ENCODE measurements at regions not wholly inside any gene's neighbourhood (a gene's known extent, or its start where the extent isn't known, plus 50 kb on each side); places are given as distances from the start of the nearest gene placed in this dataset.

DNA sequence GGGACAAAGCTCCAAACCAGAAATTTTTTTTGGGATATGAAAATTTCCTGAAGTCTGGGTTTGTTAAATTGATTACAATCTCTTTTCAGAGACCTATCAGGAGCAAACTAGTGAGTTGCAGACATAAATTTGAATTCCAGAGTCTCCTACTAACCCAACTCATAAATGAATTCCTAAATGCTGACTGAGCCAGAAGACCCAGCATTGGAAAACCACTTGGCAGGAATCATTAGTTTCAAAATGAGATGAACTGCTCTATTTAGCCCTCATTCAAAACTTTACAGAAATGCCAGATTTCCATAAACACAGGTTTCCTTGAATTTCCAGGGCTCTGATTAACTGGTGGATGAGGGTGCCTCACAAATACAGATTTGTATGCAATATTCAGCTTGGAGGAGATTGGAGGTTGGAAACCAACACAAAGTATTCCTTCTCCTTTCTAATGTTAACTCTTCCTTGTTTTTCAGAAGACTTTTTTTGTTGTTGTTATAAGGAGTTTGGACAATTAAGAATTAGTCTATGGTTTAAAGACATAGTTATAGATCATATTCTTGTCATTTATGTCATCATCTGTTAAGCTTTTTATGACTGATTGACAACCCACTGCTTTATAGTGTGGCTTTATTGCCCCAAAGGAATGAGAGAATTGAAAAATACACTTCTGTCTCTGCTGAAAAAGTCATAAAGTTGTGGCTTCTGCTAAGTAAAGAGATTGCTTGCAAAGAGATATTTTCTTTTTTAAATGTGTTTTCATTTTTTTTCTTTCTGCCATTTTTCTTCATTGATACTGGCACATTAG lies 222.8 kb downstream of the HLX start:
- Histone ChIP-seq H3K9me3 (ENCODE audit: low read length) (no peaks in the 10 kb centered on the region), H3K27me3 (ENCODE audit: insufficient read depth, low read length, poor library complexity, severe bottlenecking) (no peaks in the 10 kb centered on the region), H3K4me3 (ENCODE audit: low read length) (no peak overlapping the region), H3K4me1 (ENCODE audit: insufficient read depth, low read length) (no peaks in the 10 kb centered on the region), H3K36me3 (ENCODE audit: insufficient read depth, low read length) (no peaks in the 10 kb centered on the region), H3K27ac (ENCODE audit: low read depth, low read length) (no peak overlapping the region)
- no peak overlapping the region for H3K4me3 Mint-ChIP-seq
- no peaks in the 10 kb centered on the region for H3K36me3 Mint-ChIP-seq
- peaks cover 0 to 3% of the 10 kb centered on the region in 2 donors for H3K27me3 Mint-ChIP-seq
- no peak for DNase-seq
- CTCF ChIA-PET: no interaction called here
- H3K9me3 Mint-ChIP-seq: peaks cover 2 to 10% (median 4%) of the 10 kb centered on the region in 5 donors
- no peaks in the 10 kb centered on the region for H3K4me1 Mint-ChIP-seq
- POLR2A ChIA-PET: no interaction called here
- H3K27ac Mint-ChIP-seq: no peak overlapping the region

DNA sequence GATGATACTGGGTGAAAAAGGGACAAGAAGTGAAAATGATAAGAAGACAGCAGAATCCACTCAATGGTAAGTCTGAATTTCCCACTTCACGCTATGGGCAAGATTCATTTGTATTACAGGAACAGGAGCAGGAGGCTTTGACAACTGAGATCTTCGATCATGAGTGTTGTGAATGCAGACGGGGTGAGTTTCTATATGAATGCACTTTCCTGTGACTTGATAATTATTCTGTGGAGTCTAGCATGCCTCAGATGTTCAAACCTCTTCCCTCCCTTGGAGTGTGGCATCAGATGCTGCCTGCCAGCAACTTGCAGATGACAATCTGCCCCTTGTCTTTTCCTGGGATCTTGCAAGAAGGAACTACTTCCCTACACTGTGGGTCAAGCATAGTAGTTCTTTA lies 225.4 kb downstream of the HLX start:
- H3K27ac Mint-ChIP-seq: no peak overlapping the region
- Histone ChIP-seq H3K27me3 (ENCODE audit: insufficient read depth, low read length, poor library complexity, severe bottlenecking) (no peaks in the 10 kb centered on the region), H3K27ac (ENCODE audit: low read depth, low read length) (no peak overlapping the region), H3K4me1 (ENCODE audit: insufficient read depth, low read length) (no peaks in the 10 kb centered on the region), H3K4me3 (ENCODE audit: low read length) (no peak overlapping the region), H3K9me3 (ENCODE audit: low read length) (no peaks in the 10 kb centered on the region), H3K36me3 (ENCODE audit: insufficient read depth, low read length) (no peaks in the 10 kb centered on the region)
- ChIA-PET CTCF (no interaction called here), POLR2A (no interaction called here)
- H3K36me3 Mint-ChIP-seq: no peaks in the 10 kb centered on the region
- H3K9me3 Mint-ChIP-seq: peaks cover 0 to 7% (median 2%) of the 10 kb centered on the region in 5 donors
- no peak for DNase-seq
- H3K27me3 Mint-ChIP-seq: peaks cover 0 to 2% of the 10 kb centered on the region in 2 donors
- no peaks in the 10 kb centered on the region for H3K4me1 Mint-ChIP-seq
- H3K4me3 Mint-ChIP-seq: no peak overlapping the region

DNA sequence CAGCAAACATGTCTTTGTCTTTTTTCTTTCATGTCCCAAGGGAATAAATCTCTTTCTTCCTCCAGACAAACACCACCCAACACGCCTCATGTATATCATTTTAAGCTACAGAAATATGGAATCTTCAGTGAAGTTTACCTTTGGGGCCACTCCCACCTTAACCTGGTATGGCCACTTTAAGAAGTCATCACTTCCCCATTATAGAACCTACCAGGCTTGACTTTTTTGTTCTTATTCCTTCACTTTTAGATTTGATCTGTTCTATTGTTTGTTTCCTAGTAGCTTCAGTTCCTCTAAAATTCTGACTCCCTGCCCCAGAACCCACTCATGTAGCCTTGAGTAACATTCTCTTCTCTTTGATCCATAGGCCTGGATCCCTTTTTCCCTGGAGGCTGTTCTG lies 226.3 kb downstream of the HLX start:
- Histone ChIP-seq H3K9me3 (ENCODE audit: low read length) (no peaks in the 10 kb centered on the region), H3K36me3 (ENCODE audit: insufficient read depth, low read length) (no peaks in the 10 kb centered on the region), H3K4me1 (ENCODE audit: insufficient read depth, low read length) (no peaks in the 10 kb centered on the region), H3K4me3 (ENCODE audit: low read length) (no peak overlapping the region), H3K27ac (ENCODE audit: low read depth, low read length) (no peak overlapping the region), H3K27me3 (ENCODE audit: insufficient read depth, low read length, poor library complexity, severe bottlenecking) (no peaks in the 10 kb centered on the region)
- POLR2A ChIA-PET: no interaction called here
- no peak for DNase-seq
- H3K9me3 Mint-ChIP-seq: peaks cover 0 to 7% (median 2%) of the 10 kb centered on the region in 5 donors
- no peaks in the 10 kb centered on the region for H3K36me3 Mint-ChIP-seq
- no peaks in the 10 kb centered on the region for H3K4me1 Mint-ChIP-seq
- peaks cover 0 to 2% of the 10 kb centered on the region in 2 donors for H3K27me3 Mint-ChIP-seq
- CTCF ChIA-PET: no interaction called here
- no peak overlapping the region for H3K4me3 Mint-ChIP-seq
- no peak overlapping the region for H3K27ac Mint-ChIP-seq

DNA sequence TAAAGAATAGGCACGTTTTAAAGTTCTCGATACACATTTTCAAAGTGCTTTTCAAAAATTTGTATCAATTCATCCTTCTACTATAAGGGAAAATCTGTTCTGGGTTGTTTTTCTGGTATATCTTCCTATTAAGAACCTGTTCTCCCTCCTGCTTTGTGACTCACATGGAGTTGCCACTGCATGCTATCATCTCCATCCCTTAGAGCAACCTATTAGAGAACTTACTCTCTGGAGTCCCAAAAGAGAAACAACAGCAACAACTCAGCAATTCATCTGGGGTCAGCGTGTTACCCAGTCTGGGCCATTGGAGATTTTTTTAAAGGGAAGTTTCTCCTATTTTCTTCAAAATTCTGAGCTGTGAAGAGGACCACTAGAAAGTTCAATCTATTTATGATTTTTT lies 227.4 kb downstream of the HLX start:
- ChIA-PET CTCF (no interaction called here), POLR2A (no interaction called here)
- H3K27ac ChIP-seq (ENCODE audit: low read depth, low read length): no peak overlapping the region
- H3K27me3 ChIP-seq (ENCODE audit: insufficient read depth, low read length, poor library complexity, severe bottlenecking): no peaks in the 10 kb centered on the region
- no peaks in the 10 kb centered on the region for H3K36me3 ChIP-seq (ENCODE audit: insufficient read depth, low read length)
- H3K4me3 Mint-ChIP-seq: no peak overlapping the region
- H3K36me3 Mint-ChIP-seq: no peaks in the 10 kb centered on the region
- no peak overlapping the region for H3K4me3 ChIP-seq (ENCODE audit: low read length)
- H3K27ac Mint-ChIP-seq: no peak overlapping the region
- peaks cover 0 to 9% (median 2%) of the 10 kb centered on the region in 5 donors for H3K9me3 Mint-ChIP-seq
- H3K27me3 Mint-ChIP-seq: no peaks in the 10 kb centered on the region
- H3K9me3 ChIP-seq (ENCODE audit: low read length): no peaks in the 10 kb centered on the region
- DNase-seq: no peak
- H3K4me1 ChIP-seq (ENCODE audit: insufficient read depth, low read length): no peaks in the 10 kb centered on the region
- no peaks in the 10 kb centered on the region for H3K4me1 Mint-ChIP-seq

DNA sequence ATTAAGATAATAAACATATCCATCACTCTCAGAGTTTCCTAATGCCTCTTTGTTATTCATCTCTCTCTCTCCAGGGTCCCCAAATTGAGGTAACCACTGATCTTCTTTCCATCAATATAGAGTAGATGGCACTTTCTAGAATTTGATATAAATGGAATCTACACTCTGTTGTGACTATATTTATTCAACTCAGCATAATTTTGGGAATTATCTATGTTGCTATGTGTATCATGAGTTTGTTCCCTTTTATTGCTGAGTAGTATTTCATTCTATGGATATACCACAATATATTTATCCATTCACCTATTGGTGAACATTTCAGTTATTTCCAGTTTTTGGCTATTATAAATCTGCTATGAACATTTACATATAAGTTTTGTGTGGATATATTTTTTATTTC lies 230.7 kb downstream of the HLX start:
- H3K4me3 Mint-ChIP-seq: no peak overlapping the region
- no peak overlapping the region for H3K27ac Mint-ChIP-seq
- Histone ChIP-seq H3K4me3 (ENCODE audit: low read length) (no peak overlapping the region), H3K27me3 (ENCODE audit: insufficient read depth, low read length, poor library complexity, severe bottlenecking) (no peaks in the 10 kb centered on the region), H3K27ac (ENCODE audit: low read depth, low read length) (no peak overlapping the region), H3K36me3 (ENCODE audit: insufficient read depth, low read length) (no peaks in the 10 kb centered on the region), H3K4me1 (ENCODE audit: insufficient read depth, low read length) (no peaks in the 10 kb centered on the region), H3K9me3 (ENCODE audit: low read length) (no peaks in the 10 kb centered on the region)
- H3K9me3 Mint-ChIP-seq: peaks cover 0 to 6% (median 0%) of the 10 kb centered on the region in 5 donors
- DNase-seq: no peak
- H3K4me1 Mint-ChIP-seq: no peaks in the 10 kb centered on the region
- CTCF ChIA-PET: no interaction called here
- POLR2A ChIA-PET: no interaction called here
- H3K27me3 Mint-ChIP-seq: peaks cover 0 to 3% of the 10 kb centered on the region in 2 donors
- H3K36me3 Mint-ChIP-seq: no peaks in the 10 kb centered on the region

DNA sequence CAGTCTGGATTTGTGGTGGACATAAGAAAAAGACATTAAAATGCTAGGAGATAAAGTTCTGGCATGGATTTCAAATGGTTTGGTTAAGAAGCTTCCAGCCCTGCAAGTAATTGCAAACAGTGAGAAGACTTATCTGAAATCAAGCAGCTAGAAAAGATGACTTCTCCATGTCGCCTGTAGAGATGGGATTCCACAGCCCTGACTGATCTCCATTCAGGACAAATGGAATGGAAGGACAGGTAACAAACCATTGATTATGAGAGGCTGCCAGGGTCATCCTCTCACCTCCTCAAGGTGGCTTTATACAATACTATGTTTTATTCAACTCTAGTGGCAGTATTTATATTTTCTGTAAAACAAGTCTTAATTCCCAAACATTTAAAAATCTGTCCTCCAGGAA lies 237.9 kb downstream of the HLX start:
- no peak overlapping the region for H3K27ac ChIP-seq (ENCODE audit: low read depth, low read length)
- Mint-ChIP-seq H3K9me3 (peaks cover 0 to 9% (median 4%) of the 10 kb centered on the region in 5 donors), H3K36me3 (no peaks in the 10 kb centered on the region), H3K4me3 (no peak overlapping the region), H3K4me1 (no peaks in the 10 kb centered on the region), H3K27me3 (peaks cover 0 to 9% of the 10 kb centered on the region in 2 donors), H3K27ac (no peak overlapping the region)
- POLR2A ChIA-PET: no interaction called here
- CTCF ChIA-PET: no interaction called here
- no peaks in the 10 kb centered on the region for H3K36me3 ChIP-seq (ENCODE audit: insufficient read depth, low read length)
- DNase-seq: no peak
- H3K4me3 ChIP-seq (ENCODE audit: low read length): no peak overlapping the region
- no peaks in the 10 kb centered on the region for H3K9me3 ChIP-seq (ENCODE audit: low read length)
- H3K4me1 ChIP-seq (ENCODE audit: insufficient read depth, low read length): no peaks in the 10 kb centered on the region
- no peaks in the 10 kb centered on the region for H3K27me3 ChIP-seq (ENCODE audit: insufficient read depth, low read length, poor library complexity, severe bottlenecking)

DNA sequence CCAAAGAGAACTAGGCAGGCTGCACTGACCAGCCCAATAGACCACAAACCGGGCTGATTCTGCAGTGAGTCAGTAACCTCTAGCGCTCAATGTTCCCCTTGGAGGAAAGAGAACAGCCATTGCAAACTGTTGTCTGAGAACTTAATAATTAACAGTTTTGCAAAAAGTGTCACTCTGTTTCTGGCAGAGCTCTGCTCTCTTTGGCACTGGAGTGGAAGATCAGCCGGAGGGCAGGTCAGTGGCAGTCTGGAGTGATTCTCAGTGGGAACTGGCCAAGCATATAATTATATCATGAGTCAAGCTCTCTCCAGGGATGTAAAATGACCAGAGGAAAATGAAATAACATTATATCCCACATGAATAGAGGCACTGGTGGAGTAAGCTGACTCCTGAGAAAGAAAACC lies 238.3 kb downstream of the HLX start:
- Histone ChIP-seq H3K4me1 (ENCODE audit: insufficient read depth, low read length) (no peaks in the 10 kb centered on the region), H3K36me3 (ENCODE audit: insufficient read depth, low read length) (no peaks in the 10 kb centered on the region), H3K4me3 (ENCODE audit: low read length) (no peak overlapping the region), H3K27me3 (ENCODE audit: insufficient read depth, low read length, poor library complexity, severe bottlenecking) (no peaks in the 10 kb centered on the region), H3K9me3 (ENCODE audit: low read length) (no peaks in the 10 kb centered on the region), H3K27ac (ENCODE audit: low read depth, low read length) (no peak overlapping the region)
- H3K4me1 Mint-ChIP-seq: no peaks in the 10 kb centered on the region
- H3K27ac Mint-ChIP-seq: no peak overlapping the region
- no peak overlapping the region for H3K4me3 Mint-ChIP-seq
- no peak for DNase-seq
- H3K27me3 Mint-ChIP-seq: peaks cover 0 to 9% of the 10 kb centered on the region in 2 donors
- H3K9me3 Mint-ChIP-seq: peaks cover 0 to 9% (median 4%) of the 10 kb centered on the region in 5 donors
- CTCF ChIA-PET: no interaction called here
- no peaks in the 10 kb centered on the region for H3K36me3 Mint-ChIP-seq
- POLR2A ChIA-PET: no interaction called here

DNA sequence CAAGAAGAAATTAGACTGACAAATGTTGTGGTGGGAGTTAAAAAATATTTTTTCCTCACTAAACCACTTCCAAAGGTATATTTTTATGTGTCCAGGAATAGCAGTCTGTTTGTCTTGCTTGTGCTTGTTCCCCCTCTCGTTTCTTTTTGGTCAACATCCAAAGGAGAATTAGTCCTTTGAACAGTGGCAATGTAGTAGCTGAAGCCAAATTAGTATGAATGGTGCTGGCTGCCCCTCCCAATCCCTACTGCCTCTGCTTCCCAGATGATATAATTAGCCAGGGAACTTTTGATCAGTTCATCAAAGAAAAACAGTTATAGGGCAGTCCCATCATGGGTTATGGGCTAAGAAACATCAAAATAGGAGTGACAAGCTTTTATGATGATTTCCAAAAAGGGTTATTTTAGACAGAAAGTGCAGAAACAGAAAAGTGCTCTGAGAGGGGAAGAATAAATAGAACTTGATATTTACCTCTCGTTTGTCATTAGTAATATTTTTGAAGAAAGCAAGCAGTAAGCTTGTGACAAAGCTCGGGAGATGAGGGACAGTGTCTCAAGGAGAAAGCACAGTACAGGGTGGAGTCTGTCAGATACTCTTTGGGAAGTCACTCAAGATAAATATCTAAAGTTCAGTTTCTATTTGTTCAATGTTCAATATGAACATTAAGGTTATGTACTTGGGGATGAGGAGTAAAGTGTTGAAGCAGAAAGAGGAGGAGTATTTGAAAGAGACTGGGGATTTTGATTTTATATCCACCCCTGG lies 239.1 kb downstream of the HLX start:
- ChIA-PET CTCF (no interaction called here), POLR2A (no interaction called here)
- Mint-ChIP-seq H3K4me1 (no peaks in the 10 kb centered on the region), H3K4me3 (no peak overlapping the region), H3K36me3 (no peaks in the 10 kb centered on the region), H3K27ac (no peak overlapping the region), H3K27me3 (peaks cover 0 to 9% of the 10 kb centered on the region in 2 donors), H3K9me3 (peaks cover 0 to 9% (median 4%) of the 10 kb centered on the region in 5 donors)
- Histone ChIP-seq H3K4me1 (ENCODE audit: insufficient read depth, low read length) (no peaks in the 10 kb centered on the region), H3K9me3 (ENCODE audit: low read length) (no peaks in the 10 kb centered on the region), H3K27me3 (ENCODE audit: insufficient read depth, low read length, poor library complexity, severe bottlenecking) (no peaks in the 10 kb centered on the region), H3K36me3 (ENCODE audit: insufficient read depth, low read length) (no peaks in the 10 kb centered on the region), H3K4me3 (ENCODE audit: low read length) (no peak overlapping the region), H3K27ac (ENCODE audit: low read depth, low read length) (no peak overlapping the region)
- no peak for DNase-seq

All from CD8-positive, alpha-beta memory T cell (primary cell).